GM18498 (cell line): ENCODE measurements at regions not wholly inside any gene's neighbourhood (a gene's known extent, or its start where the extent isn't known, plus 50 kb on each side); places are given as distances from the start of the nearest gene placed in this dataset.
"Not testable (repeated sequence)": the region's sequence is repeated elsewhere in the genome, so short reads cannot be mapped to it uniquely, and the experiment has no call there.

Experiments used
- ATAC-seq: cut with Tn5 transposase; IDR thresholded peaks from one replicate; pipeline ENCODE4 v1.9.1; 2021; ENCODE audit warnings: mild to moderate bottlenecking, moderate library complexity; ENCODE audit not compliant: unreplicated experiment

DNA sequence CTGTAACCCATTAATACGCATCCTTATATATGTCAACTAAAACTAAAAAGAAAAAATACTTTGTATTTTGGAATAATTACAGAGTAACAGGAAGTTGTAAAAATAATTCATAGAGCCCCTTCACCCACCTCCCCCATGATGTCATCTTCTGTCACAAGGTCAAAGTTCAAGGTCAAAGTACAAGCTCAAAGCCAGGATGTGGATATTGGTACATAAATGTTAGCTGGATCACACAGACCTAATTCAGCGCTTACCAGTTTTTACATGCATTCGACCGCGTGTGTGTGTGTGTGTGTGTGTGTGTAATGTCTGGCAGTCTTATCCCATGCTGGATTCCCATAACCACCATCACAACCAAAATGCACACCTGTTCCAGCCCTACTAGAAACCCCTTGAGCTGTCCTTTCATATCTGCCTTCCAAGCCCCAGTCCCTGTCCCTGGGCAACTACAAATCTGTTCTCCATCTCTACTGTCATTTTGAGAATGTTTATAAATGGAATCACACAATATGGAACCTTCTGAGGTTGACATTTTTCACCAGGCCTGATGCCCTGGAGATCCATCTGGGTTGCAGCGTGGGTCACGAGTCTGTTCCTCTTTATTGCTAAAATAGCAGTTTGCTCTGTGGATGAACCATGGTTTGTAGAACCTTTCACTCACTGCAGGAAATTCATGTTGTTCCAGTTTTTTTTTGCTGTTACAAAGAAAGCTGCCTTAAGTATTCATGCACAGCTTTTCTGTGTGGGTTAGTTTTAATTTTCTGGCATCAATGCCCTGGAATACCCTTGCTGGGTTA, 153.6 kb upstream of the PITRM1 start:
- no peak for ATAC-seq

DNA sequence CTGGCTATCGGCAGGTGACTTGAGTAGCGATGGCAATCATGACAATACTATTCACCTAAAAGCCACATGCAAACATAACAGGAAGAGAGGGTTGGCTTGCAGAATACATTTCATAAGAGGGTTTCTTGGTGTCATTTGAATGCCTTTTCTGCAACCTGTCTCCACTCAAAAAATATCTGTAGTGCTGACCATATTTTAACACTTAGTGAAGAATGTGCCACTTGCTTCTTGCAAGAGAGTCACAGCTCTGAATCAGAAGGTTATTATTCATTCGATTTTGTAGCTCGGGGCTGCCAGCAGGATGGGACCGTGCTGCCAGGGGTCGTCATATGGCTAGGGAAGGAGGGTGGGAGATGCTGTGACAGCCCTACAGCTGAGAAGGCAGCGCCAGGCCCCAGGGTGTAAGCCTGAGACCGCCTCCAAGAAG, 152.0 kb upstream of the PITRM1 start:
- ATAC-seq = no peak

DNA sequence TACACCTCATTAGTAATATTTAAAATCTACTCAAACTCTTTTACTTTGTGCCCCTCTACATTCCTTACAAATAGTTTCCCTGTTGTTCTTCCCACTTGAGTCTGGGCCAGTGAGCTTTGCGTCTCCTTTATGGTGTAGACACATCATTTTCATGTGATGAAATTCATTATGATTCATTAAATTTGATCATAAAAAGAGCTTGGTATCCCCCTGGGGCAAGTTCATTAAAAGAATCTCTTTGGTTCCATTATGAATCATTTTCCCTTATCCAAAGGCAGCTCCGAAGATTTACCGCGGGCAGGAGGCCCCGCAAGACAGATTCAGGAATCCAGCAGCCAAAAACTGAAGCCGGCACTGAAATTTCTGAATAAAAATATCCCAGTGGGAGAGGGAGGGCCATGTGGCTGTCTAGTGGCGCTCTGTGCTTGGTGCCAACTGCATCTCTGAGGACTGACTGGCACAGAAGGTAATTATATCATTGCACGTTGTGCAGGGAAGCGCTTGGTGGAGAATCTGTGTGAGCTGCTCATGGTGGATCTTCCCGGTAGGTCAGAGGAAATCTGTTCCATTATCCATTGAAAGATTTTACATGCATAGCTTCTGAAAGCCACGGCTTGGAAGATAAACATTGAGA, 151.4 kb upstream of the PITRM1 start:
- ATAC-seq = no peak

DNA sequence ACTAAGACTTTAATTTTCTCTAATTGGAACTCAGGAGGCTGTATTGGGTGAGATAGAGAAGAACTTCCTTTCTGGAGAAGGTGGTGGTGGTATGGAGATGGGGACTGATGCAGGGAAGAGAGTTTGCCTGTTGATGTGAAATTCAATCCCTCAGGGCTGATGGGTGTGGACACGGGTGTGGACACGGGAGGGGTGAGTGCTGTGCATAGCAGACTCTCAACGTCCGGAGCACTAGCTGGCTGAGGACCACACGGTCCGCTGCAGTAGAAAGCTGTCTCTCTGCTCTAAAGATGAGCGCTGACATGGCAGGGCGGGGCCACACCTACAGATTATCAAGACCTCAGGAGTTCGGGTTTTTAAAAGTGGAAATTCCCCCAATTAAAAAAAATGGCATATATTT, 148.5 kb upstream of the PITRM1 start:
- no peak for ATAC-seq

DNA sequence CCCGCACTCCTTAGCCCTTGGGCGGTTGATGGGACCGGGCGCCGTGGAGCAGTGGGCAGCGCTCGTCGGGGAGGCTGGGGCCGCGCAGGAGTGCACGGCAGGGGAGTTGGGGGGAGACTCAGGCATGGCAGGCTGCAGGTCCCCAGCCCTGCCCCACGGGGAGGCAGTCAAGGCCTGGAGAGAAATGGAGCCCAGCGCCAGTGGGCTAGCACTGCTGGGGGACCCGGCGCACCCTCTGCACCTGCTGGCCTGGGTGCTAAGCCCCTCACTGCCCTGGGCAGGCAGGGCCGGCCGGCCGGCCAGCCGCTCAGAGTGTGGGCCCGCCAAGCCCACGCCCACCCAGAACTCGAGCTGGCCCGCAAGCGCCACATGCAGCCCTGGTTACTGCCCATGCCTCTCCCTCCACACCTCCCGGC, 147.2 kb upstream of the PITRM1 start:
- ATAC-seq = no peak

DNA sequence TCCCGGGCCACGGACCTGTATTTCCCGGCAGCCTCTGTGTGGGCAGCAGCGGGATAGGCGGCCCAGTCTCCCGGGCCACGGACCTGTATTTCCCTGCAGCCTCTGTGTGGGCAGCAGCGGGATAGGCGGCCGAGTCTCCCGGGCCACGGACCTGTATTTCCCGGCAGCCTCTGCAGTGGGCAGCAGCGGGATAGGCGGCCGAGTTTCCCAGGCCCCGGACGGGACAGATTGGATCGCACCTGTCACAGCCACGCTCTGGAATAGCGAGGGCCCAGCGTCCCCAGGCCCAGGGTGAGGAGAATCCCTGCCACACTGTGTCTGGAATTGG, 145.9 kb upstream of the PITRM1 start:
- ATAC-seq = not testable (repeated sequence)

DNA sequence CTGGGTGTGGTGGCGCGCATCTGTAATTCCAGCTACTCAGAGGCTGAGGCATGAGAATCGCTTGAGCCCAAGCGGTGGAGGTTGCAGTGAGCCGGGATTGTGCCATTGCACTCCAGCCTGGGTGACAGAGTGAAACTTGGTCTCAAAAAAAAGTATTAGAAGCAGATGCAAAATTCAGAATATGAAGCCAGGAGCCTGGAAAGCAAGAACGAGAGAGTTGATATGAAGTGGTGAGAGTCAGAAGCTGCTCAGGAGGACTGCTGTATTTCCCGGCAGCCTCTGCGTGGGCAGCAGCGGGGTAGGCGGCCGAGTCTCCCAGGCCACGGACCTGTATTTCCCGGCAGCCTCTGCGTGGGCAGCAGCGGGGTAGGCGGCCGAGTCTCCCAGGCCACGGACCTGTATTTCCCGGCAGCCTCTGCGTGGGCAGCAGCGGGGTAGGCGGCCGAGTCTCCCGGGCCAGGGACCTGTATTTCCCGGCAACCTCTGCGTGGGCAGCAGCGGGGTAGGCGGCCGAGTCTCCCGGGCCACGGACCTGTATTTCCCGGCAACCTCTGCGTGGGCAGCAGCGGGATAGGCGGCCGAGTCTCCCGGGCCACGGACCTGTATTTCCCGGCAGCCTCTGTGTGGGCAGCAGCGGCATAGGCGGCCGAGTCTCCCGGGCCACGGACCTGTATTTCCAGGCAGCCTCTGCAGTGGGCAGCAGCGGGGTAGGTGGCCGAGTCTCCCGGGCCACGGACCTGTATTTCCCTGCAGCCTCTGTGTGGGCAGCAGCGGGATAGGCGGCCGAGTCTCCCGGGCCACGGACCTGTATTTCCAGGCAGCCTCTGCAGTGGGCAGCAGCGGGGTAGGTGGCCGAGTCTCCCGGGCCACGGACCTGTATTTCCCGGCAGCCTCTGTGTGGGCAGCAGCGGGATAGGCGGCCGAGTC, 145.2 kb upstream of the PITRM1 start:
- not testable (repeated sequence) for ATAC-seq

DNA sequence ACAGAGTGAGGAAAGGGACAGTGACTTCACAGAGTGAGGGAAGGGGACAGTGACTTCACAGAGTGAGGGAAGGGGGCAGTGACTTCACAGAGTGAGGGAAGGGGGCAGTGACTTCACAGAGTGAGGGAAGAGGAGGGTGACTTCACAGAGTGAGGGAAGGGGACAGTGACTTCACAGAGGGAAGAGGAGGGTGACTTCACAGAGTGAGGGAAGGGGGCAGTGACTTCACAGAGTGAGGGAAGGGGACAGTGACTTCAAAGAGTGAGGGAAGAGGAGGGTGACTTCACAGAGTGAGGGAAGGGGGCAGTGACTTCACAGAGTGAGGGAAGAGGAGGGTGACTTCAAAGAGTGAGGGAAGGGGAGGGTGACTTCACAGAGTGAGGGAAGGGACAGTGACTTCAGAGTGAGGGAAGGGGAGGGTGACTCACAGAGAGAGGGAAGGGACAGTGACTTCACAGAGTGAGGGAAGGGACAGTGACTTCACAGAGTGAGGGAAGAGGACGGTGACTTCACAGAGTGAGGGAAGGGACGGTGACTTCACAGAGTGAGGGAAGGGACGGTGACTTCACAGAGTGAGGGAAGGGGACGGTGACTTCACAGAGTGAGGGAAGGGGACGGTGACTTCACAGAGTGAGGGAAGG, 142.0 kb upstream of the PITRM1 start:
- not testable (repeated sequence) for ATAC-seq

DNA sequence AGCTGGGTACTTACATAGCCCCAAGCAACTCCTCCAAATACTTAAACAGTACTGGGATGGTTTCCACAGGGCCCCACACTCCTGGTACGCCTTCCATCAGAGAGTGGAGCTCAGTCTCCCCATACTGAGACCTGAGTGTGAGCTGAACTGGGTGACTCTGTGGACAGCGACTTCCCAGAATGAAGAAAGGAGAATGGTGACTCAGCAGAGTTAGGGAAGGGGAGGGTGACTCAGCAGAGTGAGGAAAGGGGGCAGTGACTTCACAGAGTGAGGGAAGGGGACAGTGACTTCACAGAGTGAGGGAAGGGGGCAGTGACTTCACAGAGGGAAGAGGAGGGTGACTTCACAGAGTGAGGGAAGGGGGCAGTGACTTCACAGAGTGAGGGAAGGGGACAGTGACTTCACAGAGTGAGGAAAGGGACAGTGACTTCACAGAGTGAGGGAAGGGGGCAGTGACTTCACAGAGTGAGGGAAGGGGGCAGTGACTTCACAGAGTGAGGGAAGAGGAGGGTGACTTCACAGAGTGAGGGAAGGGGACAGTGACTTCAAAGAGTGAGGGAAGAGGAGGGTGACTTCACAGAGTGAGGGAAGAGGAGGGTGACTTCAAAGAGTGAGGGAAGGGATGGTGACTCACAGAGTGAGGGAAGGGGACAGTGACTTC, 141.3 kb upstream of the PITRM1 start:
- ATAC-seq = not testable (repeated sequence)

DNA sequence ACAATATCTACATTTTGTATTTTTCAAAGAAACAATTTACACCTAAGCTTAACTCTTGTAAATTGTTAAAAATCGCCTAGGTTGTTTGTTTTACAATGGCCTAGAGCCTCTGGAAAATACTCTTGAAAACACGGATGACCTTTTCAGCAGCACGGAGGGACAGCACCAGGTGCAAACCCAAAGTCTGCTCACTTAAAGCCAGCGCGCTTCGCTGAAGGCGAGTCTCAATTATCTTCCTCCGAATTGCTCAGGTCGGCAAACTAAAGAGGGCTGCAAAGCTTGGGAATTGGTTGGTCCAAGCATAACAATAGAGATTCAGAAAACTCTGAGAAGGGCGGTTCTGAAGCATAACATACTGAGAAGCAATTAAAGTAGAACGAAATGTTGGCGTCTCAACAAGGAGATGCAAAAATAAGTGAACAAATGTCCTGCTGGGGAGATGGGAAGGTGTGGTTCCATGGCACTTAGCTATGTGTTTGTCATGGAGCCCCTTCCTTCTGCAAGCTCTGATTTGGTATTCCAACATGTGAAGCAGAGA, 139.9 kb upstream of the PITRM1 start:
- ATAC-seq = no peak

DNA sequence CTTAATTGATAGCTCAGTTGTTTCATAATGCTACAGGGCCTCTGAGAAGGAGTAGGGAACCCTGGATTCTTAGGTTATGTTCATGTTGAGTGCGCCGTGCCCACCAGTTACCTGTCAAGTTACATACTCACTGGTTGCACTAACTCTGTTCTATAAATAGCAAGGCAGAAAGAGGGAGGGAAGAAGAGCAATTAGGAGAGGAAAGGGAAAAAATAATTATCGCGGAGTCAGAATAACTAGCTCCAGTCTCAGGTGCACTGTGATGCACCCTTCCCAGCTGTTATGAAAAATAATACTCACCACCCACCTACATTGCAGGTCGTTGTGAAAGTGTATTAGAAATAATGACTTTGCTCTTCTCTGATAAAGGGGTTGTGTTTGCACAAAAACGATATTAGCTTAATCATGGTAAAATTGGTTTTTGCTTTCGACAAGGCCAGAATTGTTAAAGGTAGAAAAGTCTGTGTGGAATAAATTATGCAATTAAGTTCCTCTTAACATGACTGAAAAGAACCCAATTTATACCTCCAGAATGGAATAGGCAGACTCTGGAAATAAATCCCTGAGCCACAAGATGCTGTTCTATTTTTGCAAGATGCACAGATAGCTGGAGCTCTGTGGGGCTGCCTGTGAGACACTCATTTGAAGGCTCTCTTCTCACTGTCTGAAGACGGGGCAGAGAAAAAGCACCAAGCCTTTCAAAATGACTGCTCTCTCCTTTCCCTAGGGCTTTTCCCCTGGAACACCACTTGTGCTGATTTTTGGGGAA, 137.6 kb upstream of the PITRM1 start:
- no peak for ATAC-seq

DNA sequence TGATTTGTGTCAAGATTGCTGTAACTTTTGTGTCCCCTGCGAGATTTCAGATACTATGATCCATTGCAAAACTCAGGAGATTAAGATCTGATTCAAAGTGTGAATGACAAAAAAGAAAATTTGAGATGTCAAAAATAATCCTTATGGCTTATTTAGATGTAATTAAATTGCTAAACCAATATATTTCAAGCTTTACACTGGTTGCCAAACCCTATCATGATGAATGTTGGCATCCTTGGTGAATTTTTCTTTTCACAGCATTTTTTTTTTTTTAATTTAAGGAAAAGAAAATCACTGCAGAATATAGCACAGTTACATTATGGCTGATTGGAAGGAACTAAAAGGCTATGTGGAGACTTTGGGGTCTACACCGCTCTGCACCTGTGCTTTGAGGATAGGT, 133.5 kb upstream of the PITRM1 start:
- no peak for ATAC-seq

DNA sequence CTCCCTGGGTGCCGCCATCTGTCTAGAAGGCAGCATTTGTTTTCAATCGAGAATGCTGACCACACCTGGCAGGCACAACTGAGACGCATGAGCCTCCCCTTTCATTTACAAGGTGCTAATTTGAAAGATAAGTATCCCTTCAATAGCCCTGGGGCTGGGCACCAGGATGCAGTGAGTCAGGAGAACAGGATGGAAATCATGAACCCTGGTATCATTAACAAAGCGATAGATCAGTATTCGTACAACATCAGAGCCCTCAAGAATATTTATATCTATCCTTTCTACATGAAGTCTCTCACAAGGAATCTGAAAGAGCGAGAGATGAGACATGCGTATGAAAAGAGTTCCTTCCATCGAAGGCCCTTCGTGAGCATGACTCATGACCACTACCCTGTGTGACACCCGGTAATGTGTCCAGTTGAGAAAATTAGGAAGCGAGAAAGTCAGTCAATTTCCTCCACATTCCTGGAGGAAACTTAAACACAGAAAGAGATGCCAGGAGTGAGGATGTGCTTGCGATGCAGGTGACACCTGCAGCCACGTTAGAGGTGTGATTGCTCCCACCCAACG, 123.1 kb upstream of the PITRM1 start:
- no peak for ATAC-seq

DNA sequence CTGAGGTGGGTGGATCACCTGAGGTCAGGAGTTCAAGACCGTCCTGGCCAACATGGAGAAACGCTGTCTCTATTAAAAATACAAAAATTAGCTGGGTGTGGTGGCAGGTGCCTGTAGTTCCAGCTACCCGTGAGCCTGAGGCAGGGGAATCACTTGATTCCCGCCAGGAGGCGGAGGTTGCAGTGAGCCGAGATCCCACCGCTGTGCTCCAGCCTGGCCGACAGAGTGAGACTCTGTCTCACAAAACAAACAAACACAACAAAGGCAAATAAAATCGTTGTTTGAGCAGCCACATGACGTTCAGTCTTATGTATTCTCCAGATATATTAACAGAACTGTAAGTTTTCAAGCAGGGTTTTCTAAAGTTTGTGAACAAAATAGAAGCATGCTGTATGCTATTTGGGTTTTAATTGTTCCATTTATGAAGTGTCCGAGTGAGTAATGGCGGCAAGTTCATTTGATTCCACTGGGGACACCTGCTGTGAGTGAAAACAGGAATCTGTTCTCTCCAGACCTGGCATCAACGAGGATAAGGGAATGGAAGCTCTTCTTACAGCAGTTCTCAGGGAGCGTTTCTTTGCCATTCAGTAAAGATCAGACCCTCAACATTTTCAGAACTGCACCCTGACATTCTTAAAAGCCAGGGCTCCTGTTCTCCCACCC, 122.5 kb upstream of the PITRM1 start:
- no peak for ATAC-seq

DNA sequence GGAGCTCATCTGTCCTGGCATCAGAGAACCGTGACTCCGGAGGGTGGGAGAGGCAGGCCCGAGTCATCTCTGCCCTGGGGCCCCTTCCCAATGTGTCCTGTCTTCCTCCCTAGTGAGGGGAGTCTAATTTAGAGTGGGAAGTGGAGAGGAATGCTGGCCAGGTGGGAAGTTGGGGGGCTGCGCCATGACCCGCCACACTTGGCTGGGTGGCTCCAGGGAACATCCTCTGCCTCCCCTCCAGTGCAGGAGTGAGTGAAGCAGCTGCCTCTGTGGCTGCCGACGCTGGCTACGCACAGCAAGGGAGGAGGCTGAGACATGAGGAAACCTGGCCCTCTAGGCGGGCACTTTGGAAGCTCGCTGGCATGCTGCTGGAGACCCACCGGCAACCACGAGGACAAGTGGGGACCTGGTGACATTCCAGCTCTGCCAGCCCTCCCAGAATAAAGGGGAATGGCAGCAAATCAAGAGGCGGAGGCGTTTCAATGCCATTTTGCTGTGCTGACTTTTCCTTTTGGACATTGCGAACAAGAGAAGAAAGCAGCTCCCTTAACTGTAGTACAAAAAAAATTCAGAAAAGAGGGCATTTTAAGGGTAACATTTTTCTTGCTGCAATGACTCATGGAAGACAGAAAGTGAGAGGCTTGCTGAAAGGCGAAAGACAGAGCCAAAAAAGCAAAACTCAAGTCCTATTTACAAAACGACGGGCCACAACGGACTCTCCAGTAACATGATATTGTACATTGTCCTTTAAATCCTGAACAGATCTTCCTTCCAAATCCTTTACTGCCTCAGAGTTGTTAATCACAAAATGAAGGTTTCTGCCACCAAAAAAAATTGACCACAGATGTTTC, 121.2 kb upstream of the PITRM1 start:
- ATAC-seq = no peak

DNA sequence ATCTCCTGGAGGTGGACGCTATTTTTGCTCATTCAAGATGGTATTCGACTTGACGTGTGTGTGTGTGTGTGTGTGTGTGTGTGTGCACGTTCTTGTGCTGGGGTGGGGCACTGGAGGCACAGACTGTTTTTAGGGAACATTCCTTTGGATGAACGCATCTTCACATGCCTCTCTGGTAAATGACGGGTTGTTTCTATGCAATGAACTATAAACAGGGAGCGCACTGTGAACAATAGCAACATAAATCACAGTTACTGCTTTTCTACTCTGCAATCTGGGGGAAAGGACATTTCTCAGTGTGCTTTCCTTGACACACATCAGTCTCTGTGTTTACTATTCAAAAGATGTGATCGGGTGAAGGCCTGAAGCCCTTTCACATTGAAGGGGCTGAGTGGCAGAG, 120.1 kb upstream of the PITRM1 start:
- no peak for ATAC-seq

DNA sequence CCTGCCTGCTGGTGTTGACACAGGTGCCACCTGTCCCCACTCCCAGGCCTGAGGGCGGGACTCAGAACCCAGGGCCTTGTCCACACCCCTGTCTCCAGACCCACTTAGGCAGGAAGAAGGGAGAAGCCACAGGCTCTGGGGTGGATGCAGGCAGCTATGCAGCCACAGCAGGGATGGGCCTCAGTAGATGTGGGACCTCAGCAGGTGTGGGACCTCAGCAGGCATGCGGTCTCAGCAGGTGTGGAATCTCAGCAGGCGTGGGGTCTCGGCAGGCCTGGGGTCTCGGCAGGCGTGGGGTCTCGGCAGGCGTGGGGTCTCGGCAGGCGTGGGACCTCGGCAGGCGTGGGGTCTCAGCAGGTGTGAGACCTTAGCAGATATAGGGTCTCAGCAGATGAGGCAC, 118.0 kb upstream of the PITRM1 start:
- no peak for ATAC-seq
